B cell (primary cell): ENCODE measurements at regions not wholly inside any gene's neighbourhood (a gene's known extent, or its start where the extent isn't known, plus 50 kb on each side); places are given as distances from the start of the nearest gene placed in this dataset.

ENCODE experiments used
- ATAC-seq: fragments of 200-7000 bp; cut with Tn5 transposase; one replicate; pipeline ENCODE4 v1.10.0; 2021; ENCODE audit warnings: low read depth, mild to moderate bottlenecking, moderate number of reproducible peaks, moderate library complexity
- CTCF ChIA-PET: fragments of 350-600 bp; sonication (Branson Sonifier 250); formaldehyde crosslinking; loops from one replicate; lab custom pipeline; 2021; ENCODE audit warnings: antibody characterized with exemption, inconsistent platforms; lab: Charles Lee
- POLR2A ChIA-PET: fragments of 350-600 bp; sonication (Branson Sonifier 250); formaldehyde crosslinking; loops from one replicate; lab custom pipeline; 2021; ENCODE audit warnings: antibody characterized with exemption; lab: Charles Lee
- DNase-seq: peaks from one replicate; pipeline ENCODE4 v3.0.0; 2013
- H2AFZ ChIP-seq: 2 replicates; pipeline ENCODE4 v1.6.1; 2012; ENCODE audit warnings: mild to moderate bottlenecking, low read depth, low read length; ENCODE audit not compliant: insufficient read depth, poor library complexity, severe bottlenecking
- H3K27ac ChIP-seq, 2 donors: 1 replicate in 1 of 2; 2 replicates in 1 of 2; pipeline ENCODE4 v1.5.1; 2012 to 2013; ENCODE audit warnings: low read length in 2 of 2, mild to moderate bottlenecking in 2 of 2, moderate library complexity in 1 of 2
- H3K27me3 ChIP-seq, 4 experiments: fragments of 200-600 bp in 1 of 4; sonication (generic) in 1 of 4; replicated peaks in 1 of 4; 1 replicate in 2 of 4; 2 replicates in 2 of 4; pipeline versions ENCODE4 v1.6.1 to v1.7.0; 2013 to 2016; ENCODE audit warnings: low read length in 3 of 4, mild to moderate bottlenecking in 2 of 4, mixed read lengths in 1 of 4, moderate library complexity in 1 of 4; ENCODE audit not compliant: insufficient read depth in 4 of 4, control insufficient read depth in 3 of 4; ENCODE audit errors: control extremely low read depth in 1 of 4
- H3K36me3 ChIP-seq, 2 experiments: replicated peaks in 1 of 2; 1 replicate in 1 of 2; 2 replicates in 1 of 2; pipeline versions ENCODE4 v1.6.1 to v1.7.1; 2013; ENCODE audit warnings: low read length in 1 of 2; ENCODE audit not compliant: insufficient read depth in 2 of 2, control insufficient read depth in 1 of 2; ENCODE audit errors: control extremely low read depth in 1 of 2, extremely low read depth in 1 of 2
- H3K4me1 ChIP-seq, 2 donors: fragments of 200-600 bp in 1 of 2; sonication (generic) in 1 of 2; 1 replicate in 1 of 2; 2 replicates in 1 of 2; pipeline versions ENCODE4 v1.5.1 to v1.6.1; 2013 to 2017; ENCODE audit warnings: low read length in 2 of 2; ENCODE audit not compliant: control insufficient read depth in 2 of 2, insufficient read depth in 2 of 2
- H3K4me2 ChIP-seq: replicated peaks from 2 replicates; pipeline ENCODE3; 2012; ENCODE audit warnings: mild to moderate bottlenecking, low read depth, low read length; ENCODE audit not compliant: poor library complexity, severe bottlenecking
- H3K4me3 ChIP-seq, 5 experiments: fragments of 200-600 bp in 1 of 5; sonication (generic) in 1 of 5; 1 replicate in 3 of 5; 2 replicates in 2 of 5; pipeline versions ENCODE4 v1.5.1 to v1.7.0; 2011 to 2016; ENCODE audit warnings: low read length in 4 of 5, mild to moderate bottlenecking in 4 of 5, low read depth in 2 of 5, control low read depth in 1 of 5, moderate library complexity in 1 of 5; ENCODE audit not compliant: insufficient read depth in 1 of 5; ENCODE audit errors: control extremely low read depth in 1 of 5, extremely low read depth in 1 of 5
- H3K79me2 ChIP-seq: fragments of 200-600 bp; sonication (generic); one replicate; pipeline ENCODE4 v1.6.0; 2016; ENCODE audit warnings: low read length; ENCODE audit not compliant: control insufficient read depth, insufficient read depth
- H3K9ac ChIP-seq: fragments of 200-600 bp; sonication (generic); 2 replicates; pipeline ENCODE4 v1.6.1; 2017; ENCODE audit warnings: mild to moderate bottlenecking, low read length, moderate library complexity
- H3K9me3 ChIP-seq, 3 donors: one replicate each; pipeline versions ENCODE4 v1.6.1 to v1.7.1; 2013; ENCODE audit warnings: low read length in 2 of 3; ENCODE audit not compliant: control insufficient read depth in 2 of 3, insufficient read depth in 1 of 3; ENCODE audit errors: control extremely low read depth in 1 of 3
- H4K20me1 ChIP-seq: 2 replicates; pipeline ENCODE4 v1.6.0; 2012; ENCODE audit warnings: mild to moderate bottlenecking, low read length; ENCODE audit not compliant: insufficient read depth, control insufficient read depth, poor library complexity, severe bottlenecking
- H3K27ac Mint-ChIP-seq: one replicate; pipeline ENCODE4 v1.8.0; 2021; ENCODE audit warnings: mixed read lengths
- H3K27me3 Mint-ChIP-seq: one replicate; pipeline ENCODE4 v1.8.0; 2021; ENCODE audit warnings: mixed read lengths
- H3K4me1 Mint-ChIP-seq: one replicate; pipeline ENCODE4 v1.8.0; 2021; ENCODE audit warnings: mixed read lengths
- H3K4me3 Mint-ChIP-seq: one replicate; pipeline ENCODE4 v1.8.0; 2021; ENCODE audit warnings: mixed read lengths
- H3K9me3 Mint-ChIP-seq: one replicate; pipeline ENCODE4 v1.8.0; 2022; ENCODE audit warnings: mixed read lengths; ENCODE audit not compliant: insufficient read depth
- EZH2 ChIP-seq: IDR thresholded peaks from 2 replicates; pipeline ENCODE4 v1.6.1; 2012; ENCODE audit warnings: borderline replicate concordance, low read depth, mild to moderate bottlenecking, moderate library complexity, low read length; ENCODE audit not compliant: insufficient read depth, poor library complexity, severe bottlenecking
- WGBS: methylation state at CpG from one replicate; pipeline ENCODE4 v1.1.5; 2013; ENCODE audit warnings: missing lambda C conversion rate; ENCODE audit not compliant: insufficient coverage; 5-methylcytosine and 5-hydroxymethylcytosine counted together
- intact Hi-C: fragments of 100-400 bp; cut with micrococcal nuclease; formaldehyde crosslinking; loops from one replicate; pipeline ENCODE4 v1.10.0; 2022
- TF ChIP-seq, protein P1 (sequence below): fragments of 200-600 bp; IDR thresholded peaks from one replicate; pipeline ENCODE4 v1.8.0; 2022; ENCODE audit warnings: antibody characterized with exemption, mild to moderate bottlenecking

DNA sequence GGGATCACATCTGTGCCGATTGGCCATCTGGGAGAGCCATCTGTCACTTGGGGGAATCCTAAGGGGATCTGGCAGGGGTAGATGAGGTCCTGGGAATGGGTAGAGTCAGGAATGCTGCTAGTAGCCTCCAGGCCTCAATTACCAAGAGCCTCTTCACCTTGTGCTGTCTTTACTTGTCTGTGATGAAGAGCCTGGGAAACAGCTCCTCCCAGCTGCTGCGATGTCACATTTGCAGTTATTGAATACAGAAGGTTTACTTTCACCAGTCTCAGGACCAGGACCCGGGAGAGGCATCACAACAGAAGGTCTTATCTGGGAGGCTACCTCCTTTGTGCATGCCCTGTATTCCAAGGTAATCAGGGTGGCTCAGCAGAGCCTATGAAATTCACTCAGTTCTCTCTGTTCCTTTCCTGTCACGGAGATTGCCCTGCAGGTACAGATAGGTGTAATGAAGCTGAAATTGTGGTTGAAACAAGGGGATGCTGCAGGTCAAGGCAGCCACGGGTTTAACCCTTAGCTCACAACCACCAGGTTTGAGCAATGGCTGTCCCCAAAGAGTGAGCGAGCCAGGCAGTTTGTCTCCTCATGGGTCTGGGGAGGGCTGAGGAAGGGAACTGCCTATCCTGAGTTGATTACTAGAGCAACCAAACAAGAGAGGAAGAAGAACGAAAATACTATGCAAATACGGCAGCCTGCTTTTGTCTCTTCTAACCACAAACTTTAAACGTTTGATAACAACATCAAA is 298.9 kb upstream of the RORA start:
- Histone ChIP-seq H3K36me3 (no peaks in the 10 kb centered on the region), H3K4me1 (no peaks in the 10 kb centered on the region), H3K9me3 (no peaks in the 10 kb centered on the region), H3K79me2 (no peaks in the 10 kb centered on the region), H4K20me1 (no peaks in the 10 kb centered on the region), H3K9ac (no peak overlapping the region), H3K27me3 (no peaks in the 10 kb centered on the region), H3K27ac (no peak overlapping the region), H3K4me3 (no peak overlapping the region), H3K4me2 (peak overlapping the region; percentile 2), H2AFZ (peak overlapping the region; percentile 14)
- H3K4me1 Mint-ChIP-seq = peaks cover 24% of the 10 kb centered on the region
- 69% methylated on average over 4 of the region's 9 CpGs for WGBS
- H3K4me3 Mint-ChIP-seq = peak overlapping the region; percentile 50
- ChIA-PET POLR2A (no interaction called here), CTCF (no interaction called here)
- ATAC-seq (no peak), DNase-seq (no peak)
- H3K27me3 Mint-ChIP-seq = no peaks in the 10 kb centered on the region
- no peak overlapping the region for H3K27ac Mint-ChIP-seq
- TF ChIP-seq EZH2 = no peak
- TF ChIP-seq, protein P1, sequence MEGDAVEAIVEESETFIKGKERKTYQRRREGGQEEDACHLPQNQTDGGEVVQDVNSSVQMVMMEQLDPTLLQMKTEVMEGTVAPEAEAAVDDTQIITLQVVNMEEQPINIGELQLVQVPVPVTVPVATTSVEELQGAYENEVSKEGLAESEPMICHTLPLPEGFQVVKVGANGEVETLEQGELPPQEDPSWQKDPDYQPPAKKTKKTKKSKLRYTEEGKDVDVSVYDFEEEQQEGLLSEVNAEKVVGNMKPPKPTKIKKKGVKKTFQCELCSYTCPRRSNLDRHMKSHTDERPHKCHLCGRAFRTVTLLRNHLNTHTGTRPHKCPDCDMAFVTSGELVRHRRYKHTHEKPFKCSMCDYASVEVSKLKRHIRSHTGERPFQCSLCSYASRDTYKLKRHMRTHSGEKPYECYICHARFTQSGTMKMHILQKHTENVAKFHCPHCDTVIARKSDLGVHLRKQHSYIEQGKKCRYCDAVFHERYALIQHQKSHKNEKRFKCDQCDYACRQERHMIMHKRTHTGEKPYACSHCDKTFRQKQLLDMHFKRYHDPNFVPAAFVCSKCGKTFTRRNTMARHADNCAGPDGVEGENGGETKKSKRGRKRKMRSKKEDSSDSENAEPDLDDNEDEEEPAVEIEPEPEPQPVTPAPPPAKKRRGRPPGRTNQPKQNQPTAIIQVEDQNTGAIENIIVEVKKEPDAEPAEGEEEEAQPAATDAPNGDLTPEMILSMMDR = no peak
- intact Hi-C loops = no loop called here
- no peaks in the 10 kb centered on the region for H3K9me3 Mint-ChIP-seq

DNA sequence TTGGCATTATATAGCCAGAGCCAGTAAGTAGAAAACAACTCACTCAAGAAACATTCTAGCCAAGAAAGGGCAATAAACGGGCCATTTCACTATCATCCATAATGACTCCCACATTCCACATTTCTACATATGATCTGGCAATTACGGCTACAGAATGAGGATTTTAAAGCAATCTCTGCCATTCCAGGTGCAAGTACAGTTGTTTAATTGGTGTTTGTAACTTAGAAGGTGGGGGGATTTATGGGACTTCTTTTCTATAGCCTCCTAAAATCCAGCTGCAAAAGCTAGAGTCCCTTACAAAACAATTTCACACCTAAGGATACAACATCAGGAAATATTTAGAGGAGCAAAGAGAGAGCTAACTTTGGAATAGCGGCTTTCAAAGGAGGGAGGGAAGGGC is 295.4 kb upstream of the RORA start:
- Mint-ChIP-seq H3K9me3 (no peaks in the 10 kb centered on the region), H3K27me3 (no peaks in the 10 kb centered on the region), H3K4me3 (no peak overlapping the region), H3K27ac (no peak overlapping the region), H3K4me1 (peaks cover 24% of the 10 kb centered on the region)
- DNase-seq = no peak
- H3K4me3 ChIP-seq = no peak overlapping the region
- no peaks in the 10 kb centered on the region for H3K36me3 ChIP-seq
- no peak overlapping the region for H3K27ac ChIP-seq
- intact Hi-C loops = no loop called here
- H2AFZ ChIP-seq = no peak overlapping the region
- no peak overlapping the region for H3K4me2 ChIP-seq
- no peaks in the 10 kb centered on the region for H4K20me1 ChIP-seq
- H3K9me3 ChIP-seq = no peaks in the 10 kb centered on the region
- no peaks in the 10 kb centered on the region for H3K79me2 ChIP-seq
- WGBS = 100% methylated on average over 1 of the region's 3 CpGs
- no peak overlapping the region for H3K9ac ChIP-seq
- ATAC-seq = no peak
- CTCF ChIA-PET = no interaction called here
- TF ChIP-seq, protein P1 = no peak
- TF ChIP-seq EZH2 = no peak
- H3K27me3 ChIP-seq = no peaks in the 10 kb centered on the region
- no peaks in the 10 kb centered on the region for H3K4me1 ChIP-seq
- POLR2A ChIA-PET = no interaction called here
